HG03280 (cell line): ENCODE measurements at regions not wholly inside any gene's neighbourhood (a gene's known extent, or its start where the extent isn't known, plus 50 kb on each side); places are given as distances from the start of the nearest gene placed in this dataset.

Source experiments
- ATAC-seq: cut with Tn5 transposase; IDR thresholded peaks from one replicate; pipeline ENCODE4 v1.9.1; 2021; ENCODE audit warnings: mild to moderate bottlenecking, moderate library complexity; ENCODE audit not compliant: unreplicated experiment

GRCh38 chr14:97539884-97540283 lies 742.7 kb downstream of the VRK1 start:
- ATAC-seq: no peak

- no peak for ATAC-seq
Measured at GRCh38 chr14:97543221-97543620, 746.0 kb downstream of the VRK1 start.

GRCh38 chr14:97543816-97544215 lies 746.6 kb downstream of the VRK1 start:
- ATAC-seq: no peak

- no peak for ATAC-seq
Measured at GRCh38 chr14:97544571-97544970, 747.4 kb downstream of the VRK1 start.

- no peak for ATAC-seq
Measured at GRCh38 chr14:97546491-97547230, 749.5 kb downstream of the VRK1 start.

- no peak for ATAC-seq
Measured at GRCh38 chr14:97550463-97550862, 753.3 kb downstream of the VRK1 start.

GRCh38 chr14:97554597-97554996 lies 757.4 kb downstream of the VRK1 start:
- ATAC-seq: no peak

GRCh38 chr14:97564334-97564733 lies 767.2 kb downstream of the VRK1 start:
- ATAC-seq: no peak

GRCh38 chr14:97571201-97571600 lies 774.0 kb downstream of the VRK1 start:
- ATAC-seq: no peak

GRCh38 chr14:97571866-97572555 lies 774.8 kb downstream of the VRK1 start:
- no peak for ATAC-seq

- no peak for ATAC-seq
Measured at GRCh38 chr14:97572583-97573458, 775.6 kb downstream of the VRK1 start.

GRCh38 chr14:97575677-97576076 lies 778.5 kb downstream of the VRK1 start:
- no peak for ATAC-seq

GRCh38 chr14:97578982-97579548 lies 781.9 kb downstream of the VRK1 start:
- ATAC-seq: no peak

- no peak for ATAC-seq
Measured at GRCh38 chr14:97581016-97581415, 783.8 kb downstream of the VRK1 start.

GRCh38 chr14:97582022-97582421 lies 784.8 kb downstream of the VRK1 start:
- no peak for ATAC-seq

GRCh38 chr14:97584528-97584927 lies 787.3 kb downstream of the VRK1 start:
- ATAC-seq: no peak

GRCh38 chr14:97592341-97592980 lies 795.3 kb downstream of the VRK1 start:
- ATAC-seq: no peak

- no peak for ATAC-seq
Measured at GRCh38 chr14:97594306-97594705, 797.1 kb downstream of the VRK1 start.

GRCh38 chr14:97602438-97603117 lies 805.4 kb downstream of the VRK1 start:
- ATAC-seq: no peak

- ATAC-seq: no peak
Measured at GRCh38 chr14:97603201-97603600, 806.0 kb downstream of the VRK1 start.
